ENCODE measurements at regions not wholly inside any gene's neighbourhood (a gene's known extent, or its start where the extent isn't known, plus 50 kb on each side); places are given as distances from the start of the nearest gene placed in this dataset.

GRCh38 chr11:109609454-109610185, 187.6 kb downstream of the C11orf87 start:
- no peak for DNase-seq (ENCODE audit: low spot score)
- no peaks in the 10 kb centered on the region for H3K36me3 ChIP-seq
- Mint-ChIP-seq H3K27ac (no peak overlapping the region), H3K27me3 (ENCODE audit: insufficient read depth, low read depth) (no peaks in the 10 kb centered on the region), H3K9me3 (no peaks in the 10 kb centered on the region), H3K36me3 (no peaks in the 10 kb centered on the region), H3K4me3 (no peak overlapping the region), H3K4me1 (peaks cover 11% of the 10 kb centered on the region)
- H3K4me3 ChIP-seq = no peak overlapping the region
- no peaks in the 10 kb centered on the region for H3F3A ChIP-seq (ENCODE audit: low read depth)
- H3K9ac ChIP-seq = no peak overlapping the region
- TF ChIP-seq, protein P1, sequence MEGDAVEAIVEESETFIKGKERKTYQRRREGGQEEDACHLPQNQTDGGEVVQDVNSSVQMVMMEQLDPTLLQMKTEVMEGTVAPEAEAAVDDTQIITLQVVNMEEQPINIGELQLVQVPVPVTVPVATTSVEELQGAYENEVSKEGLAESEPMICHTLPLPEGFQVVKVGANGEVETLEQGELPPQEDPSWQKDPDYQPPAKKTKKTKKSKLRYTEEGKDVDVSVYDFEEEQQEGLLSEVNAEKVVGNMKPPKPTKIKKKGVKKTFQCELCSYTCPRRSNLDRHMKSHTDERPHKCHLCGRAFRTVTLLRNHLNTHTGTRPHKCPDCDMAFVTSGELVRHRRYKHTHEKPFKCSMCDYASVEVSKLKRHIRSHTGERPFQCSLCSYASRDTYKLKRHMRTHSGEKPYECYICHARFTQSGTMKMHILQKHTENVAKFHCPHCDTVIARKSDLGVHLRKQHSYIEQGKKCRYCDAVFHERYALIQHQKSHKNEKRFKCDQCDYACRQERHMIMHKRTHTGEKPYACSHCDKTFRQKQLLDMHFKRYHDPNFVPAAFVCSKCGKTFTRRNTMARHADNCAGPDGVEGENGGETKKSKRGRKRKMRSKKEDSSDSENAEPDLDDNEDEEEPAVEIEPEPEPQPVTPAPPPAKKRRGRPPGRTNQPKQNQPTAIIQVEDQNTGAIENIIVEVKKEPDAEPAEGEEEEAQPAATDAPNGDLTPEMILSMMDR (IDR thresholded peaks at IDR 0.05) = no peak
- no peak for TF ChIP-seq EZH2phosphoT487 (IDR thresholded peaks at IDR 0.05)
- TF ChIP-seq EZH2 (IDR thresholded peaks at IDR 0.05) = no peak
- no peak overlapping the region for H3K4me2 ChIP-seq
- no peaks in the 10 kb centered on the region for H3K4me1 ChIP-seq
- H3K9me3 ChIP-seq (ENCODE audit: low read depth) = no peaks in the 10 kb centered on the region
- no peak overlapping the region for H2AFZ ChIP-seq (replicated peaks)
- no peaks in the 10 kb centered on the region for H3K27me3 ChIP-seq
- H3K27ac ChIP-seq = no peak overlapping the region
- no peaks in the 10 kb centered on the region for H4K20me1 ChIP-seq (ENCODE audit: low read depth)
- no peaks in the 10 kb centered on the region for H3K79me2 ChIP-seq (ENCODE audit: low read depth)

DNA sequence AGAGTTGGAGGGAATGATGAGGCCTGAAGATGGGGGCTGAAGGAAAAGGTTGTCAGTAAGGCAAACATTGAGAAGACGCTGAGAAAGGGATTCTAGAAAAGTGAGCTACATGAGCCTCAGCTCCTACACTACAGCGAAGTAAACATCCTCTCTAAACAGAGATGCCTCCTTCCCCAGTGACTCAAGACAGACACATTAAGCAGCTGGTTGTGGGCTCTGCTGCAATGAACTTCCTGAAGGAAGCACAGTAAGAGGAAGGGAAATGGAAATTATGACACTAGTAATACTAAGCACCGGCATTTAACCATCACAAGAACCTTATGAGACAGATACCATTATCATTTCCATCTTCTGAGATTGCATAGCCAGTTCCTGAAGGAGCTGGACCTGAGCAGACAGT, 190.5 kb downstream of the C11orf87 start:
- H2AFZ ChIP-seq (replicated peaks) = no peak overlapping the region
- H3K9me3 ChIP-seq (ENCODE audit: low read depth) = no peaks in the 10 kb centered on the region
- H3K4me2 ChIP-seq = no peak overlapping the region
- H3K9ac ChIP-seq = no peak overlapping the region
- no peaks in the 10 kb centered on the region for H3F3A ChIP-seq (ENCODE audit: low read depth)
- no peak for DNase-seq (ENCODE audit: low spot score)
- no peaks in the 10 kb centered on the region for H3K27me3 Mint-ChIP-seq (ENCODE audit: insufficient read depth, low read depth)
- no peak overlapping the region for H3K4me3 ChIP-seq
- no peaks in the 10 kb centered on the region for H3K9me3 Mint-ChIP-seq
- no peaks in the 10 kb centered on the region for H4K20me1 ChIP-seq (ENCODE audit: low read depth)
- H3K4me1 ChIP-seq = no peaks in the 10 kb centered on the region
- no peak overlapping the region for H3K4me3 Mint-ChIP-seq
- peaks cover 7% of the 10 kb centered on the region for H3K4me1 Mint-ChIP-seq
- TF ChIP-seq, protein P1 (IDR thresholded peaks at IDR 0.05) = no peak
- no peak for TF ChIP-seq EZH2 (IDR thresholded peaks at IDR 0.05)
- no peak for TF ChIP-seq EZH2phosphoT487 (IDR thresholded peaks at IDR 0.05)
- no peaks in the 10 kb centered on the region for H3K27me3 ChIP-seq
- H3K27ac ChIP-seq = no peak overlapping the region
- no peaks in the 10 kb centered on the region for H3K79me2 ChIP-seq (ENCODE audit: low read depth)
- H3K36me3 Mint-ChIP-seq = no peaks in the 10 kb centered on the region
- no peaks in the 10 kb centered on the region for H3K36me3 ChIP-seq
- H3K27ac Mint-ChIP-seq = no peak overlapping the region

DNA sequence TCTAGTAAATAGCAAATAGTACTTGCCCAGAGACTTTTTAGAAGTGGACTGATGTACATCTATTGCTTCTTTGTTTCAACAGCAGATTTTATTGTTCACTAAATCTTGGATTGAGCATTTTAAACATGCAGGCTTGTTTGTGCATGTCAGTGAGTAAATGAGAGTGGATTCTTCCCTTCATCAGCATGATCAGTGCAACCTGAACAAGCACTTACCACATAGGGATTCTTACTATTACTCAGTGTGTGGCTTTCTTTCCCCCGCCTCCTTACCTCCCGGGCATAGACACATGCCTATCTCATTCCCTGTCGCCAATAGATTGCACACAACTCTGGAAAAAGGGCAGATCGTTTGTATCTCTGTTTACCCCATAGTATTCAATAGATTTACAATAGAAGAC, 197.5 kb downstream of the C11orf87 start:
- Mint-ChIP-seq H3K27ac (no peak overlapping the region), H3K36me3 (no peaks in the 10 kb centered on the region), H3K27me3 (ENCODE audit: insufficient read depth, low read depth) (no peaks in the 10 kb centered on the region), H3K9me3 (no peaks in the 10 kb centered on the region), H3K4me3 (no peak overlapping the region), H3K4me1 (no peaks in the 10 kb centered on the region)
- Histone ChIP-seq H3K9me3 (ENCODE audit: low read depth) (no peaks in the 10 kb centered on the region), H3K4me1 (no peaks in the 10 kb centered on the region), H2AFZ (replicated peaks) (no peak overlapping the region), H3K79me2 (ENCODE audit: low read depth) (no peaks in the 10 kb centered on the region), H3K4me2 (no peak overlapping the region), H3K27me3 (no peaks in the 10 kb centered on the region), H4K20me1 (ENCODE audit: low read depth) (no peaks in the 10 kb centered on the region), H3K36me3 (no peaks in the 10 kb centered on the region), H3K9ac (no peak overlapping the region), H3F3A (ENCODE audit: low read depth) (no peaks in the 10 kb centered on the region), H3K4me3 (no peak overlapping the region), H3K27ac (no peak overlapping the region)
- TF ChIP-seq EZH2 (IDR thresholded peaks at IDR 0.05) = no peak
- TF ChIP-seq, protein P1 (IDR thresholded peaks at IDR 0.05) = no peak
- no peak for TF ChIP-seq EZH2phosphoT487 (IDR thresholded peaks at IDR 0.05)
- DNase-seq (ENCODE audit: low spot score) = no peak
